Smooth muscle cell (in vitro differentiated cells): ENCODE measurements at regions not wholly inside any gene's neighbourhood (a gene's known extent, or its start where the extent isn't known, plus 50 kb on each side); places are given as distances from the start of the nearest gene placed in this dataset.

ENCODE experiments used
- DNase-seq: peaks from one replicate; lab custom pipeline; 2025; ENCODE audit not compliant: unreplicated experiment; lab: John Stamatoyannopoulos, UW
- H2AFZ ChIP-seq: fragments of 200-600 bp; sonication (generic); 2 replicates; pipeline ENCODE4 v1.6.0; 2016; ENCODE audit warnings: antibody characterized with exemption, low read depth, mild to moderate bottlenecking
- H3F3A ChIP-seq: fragments of 200-600 bp; sonication (generic); 2 replicates; pipeline ENCODE4 v1.6.0; 2017; ENCODE audit warnings: antibody characterized with exemption, low read depth
- H3K27ac ChIP-seq: fragments of 200-600 bp; sonication (generic); 2 replicates; pipeline ENCODE4 v1.5.1; 2016; ENCODE audit warnings: low read depth, mild to moderate bottlenecking
- H3K27me3 ChIP-seq: fragments of 200-600 bp; sonication (generic); 2 replicates; pipeline ENCODE4 v1.6.1; 2016; ENCODE audit warnings: low read depth, mild to moderate bottlenecking
- H3K36me3 ChIP-seq: fragments of 200-600 bp; sonication (generic); 2 replicates; pipeline ENCODE4 v1.5.1; 2016; ENCODE audit warnings: low read depth
- H3K4me1 ChIP-seq: fragments of 200-600 bp; sonication (generic); 2 replicates; pipeline ENCODE4 v1.5.1; 2016; ENCODE audit warnings: low read depth
- H3K4me2 ChIP-seq: fragments of 200-600 bp; sonication (generic); 2 replicates; pipeline ENCODE4 v1.6.0; 2016; ENCODE audit warnings: mild to moderate bottlenecking
- H3K4me3 ChIP-seq: fragments of 200-600 bp; sonication (generic); 2 replicates; pipeline ENCODE4 v1.5.1; 2016; ENCODE audit warnings: mild to moderate bottlenecking
- H3K79me2 ChIP-seq: fragments of 200-600 bp; sonication (generic); 2 replicates; pipeline ENCODE4 v1.6.0; 2016; ENCODE audit warnings: low read depth, mild to moderate bottlenecking
- H3K9ac ChIP-seq: fragments of 200-600 bp; sonication (generic); 2 replicates; pipeline ENCODE4 v1.6.0; 2016; ENCODE audit warnings: low read depth
- H3K9me3 ChIP-seq: fragments of 200-600 bp; sonication (generic); replicated peaks from 2 replicates; pipeline ENCODE4 v1.5.1; 2016; ENCODE audit warnings: low read depth
- H4K20me1 ChIP-seq: fragments of 200-600 bp; sonication (generic); 2 replicates; pipeline ENCODE4 v1.6.0; 2016; ENCODE audit warnings: low read depth
- WGBS: methylation state at CpG from one replicate; pipeline ENCODE4 v1.1.7; 2016; ENCODE audit warnings: low lambda C conversion rate; 5-methylcytosine and 5-hydroxymethylcytosine counted together
- TF ChIP-seq, protein P1 (sequence below): fragments of 200-600 bp; sonication (generic); IDR thresholded peaks from 2 replicates; pipeline ENCODE4 v1.5.1; 2017; ENCODE audit warnings: borderline replicate concordance, mild to moderate bottlenecking, antibody characterized with exemption; ENCODE audit not compliant: insufficient read depth, poor library complexity, severe bottlenecking

DNA sequence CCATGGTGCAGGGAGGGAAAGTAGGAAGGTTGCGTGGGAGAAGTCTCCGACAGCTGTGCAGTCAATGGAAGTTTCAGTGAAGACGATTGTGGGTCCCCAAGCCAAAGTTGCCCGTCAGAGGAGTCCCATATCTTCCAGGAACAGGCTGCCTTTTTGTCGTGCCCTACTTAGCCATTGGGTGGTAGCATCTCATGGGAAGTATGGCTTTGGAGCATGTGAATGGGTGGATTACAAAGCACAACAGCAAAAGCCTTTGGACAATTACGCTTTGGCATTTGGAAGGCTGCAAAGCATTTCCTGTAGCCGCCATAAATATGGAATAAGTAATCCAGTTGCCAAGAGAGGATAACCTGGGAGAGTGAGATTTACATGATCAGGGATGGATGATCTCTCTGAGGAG is 300.7 kb upstream of the BOD1L1 start:
- H3K4me2 ChIP-seq: no peak overlapping the region
- no peaks in the 10 kb centered on the region for H4K20me1 ChIP-seq
- H3K4me1 ChIP-seq: no peaks in the 10 kb centered on the region
- no peaks in the 10 kb centered on the region for H3K27me3 ChIP-seq
- no peaks in the 10 kb centered on the region for H3K9me3 ChIP-seq
- H3K79me2 ChIP-seq: no peaks in the 10 kb centered on the region
- no peak for DNase-seq
- H3K9ac ChIP-seq: no peak overlapping the region
- H2AFZ ChIP-seq: no peak overlapping the region
- TF ChIP-seq, protein P1, sequence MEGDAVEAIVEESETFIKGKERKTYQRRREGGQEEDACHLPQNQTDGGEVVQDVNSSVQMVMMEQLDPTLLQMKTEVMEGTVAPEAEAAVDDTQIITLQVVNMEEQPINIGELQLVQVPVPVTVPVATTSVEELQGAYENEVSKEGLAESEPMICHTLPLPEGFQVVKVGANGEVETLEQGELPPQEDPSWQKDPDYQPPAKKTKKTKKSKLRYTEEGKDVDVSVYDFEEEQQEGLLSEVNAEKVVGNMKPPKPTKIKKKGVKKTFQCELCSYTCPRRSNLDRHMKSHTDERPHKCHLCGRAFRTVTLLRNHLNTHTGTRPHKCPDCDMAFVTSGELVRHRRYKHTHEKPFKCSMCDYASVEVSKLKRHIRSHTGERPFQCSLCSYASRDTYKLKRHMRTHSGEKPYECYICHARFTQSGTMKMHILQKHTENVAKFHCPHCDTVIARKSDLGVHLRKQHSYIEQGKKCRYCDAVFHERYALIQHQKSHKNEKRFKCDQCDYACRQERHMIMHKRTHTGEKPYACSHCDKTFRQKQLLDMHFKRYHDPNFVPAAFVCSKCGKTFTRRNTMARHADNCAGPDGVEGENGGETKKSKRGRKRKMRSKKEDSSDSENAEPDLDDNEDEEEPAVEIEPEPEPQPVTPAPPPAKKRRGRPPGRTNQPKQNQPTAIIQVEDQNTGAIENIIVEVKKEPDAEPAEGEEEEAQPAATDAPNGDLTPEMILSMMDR: no peak
- WGBS: 92% methylated on average over 7 of the region's 7 CpGs
- no peak overlapping the region for H3K27ac ChIP-seq
- no peaks in the 10 kb centered on the region for H3K36me3 ChIP-seq
- no peaks in the 10 kb centered on the region for H3F3A ChIP-seq
- H3K4me3 ChIP-seq: no peak overlapping the region

- DNase-seq: no peak
- H3F3A ChIP-seq: no peaks in the 10 kb centered on the region
- H3K79me2 ChIP-seq: no peaks in the 10 kb centered on the region
- no peak overlapping the region for H2AFZ ChIP-seq
- H3K4me3 ChIP-seq: no peak overlapping the region
- 95% methylated on average over 4 of the region's 4 CpGs for WGBS
- TF ChIP-seq, protein P1: no peak
- no peaks in the 10 kb centered on the region for H3K36me3 ChIP-seq
- no peak overlapping the region for H3K27ac ChIP-seq
- no peaks in the 10 kb centered on the region for H3K9me3 ChIP-seq
- no peak overlapping the region for H3K9ac ChIP-seq
- no peaks in the 10 kb centered on the region for H3K27me3 ChIP-seq
- no peak overlapping the region for H3K4me2 ChIP-seq
- no peaks in the 10 kb centered on the region for H3K4me1 ChIP-seq
- no peaks in the 10 kb centered on the region for H4K20me1 ChIP-seq
Measured at GRCh38 chr4:13930155-13930554, 302.6 kb upstream of the BOD1L1 start.

GRCh38 chr4:13933191-13933590 is 305.7 kb upstream of the BOD1L1 start:
- TF ChIP-seq, protein P1: peak; percentile 32
- Histone ChIP-seq H4K20me1 (no peaks in the 10 kb centered on the region), H3K9me3 (no peaks in the 10 kb centered on the region), H3K9ac (no peak overlapping the region), H3K4me1 (peaks cover 4% of the 10 kb centered on the region), H3K4me2 (no peak overlapping the region), H3K36me3 (no peaks in the 10 kb centered on the region), H3K79me2 (no peaks in the 10 kb centered on the region), H3K27me3 (no peaks in the 10 kb centered on the region), H3K27ac (peak overlapping the region; percentile 59), H3K4me3 (no peak overlapping the region), H2AFZ (no peak overlapping the region), H3F3A (no peaks in the 10 kb centered on the region)
- peak; percentile 8 for DNase-seq
- WGBS: 21% methylated on average over 4 of the region's 4 CpGs

DNA sequence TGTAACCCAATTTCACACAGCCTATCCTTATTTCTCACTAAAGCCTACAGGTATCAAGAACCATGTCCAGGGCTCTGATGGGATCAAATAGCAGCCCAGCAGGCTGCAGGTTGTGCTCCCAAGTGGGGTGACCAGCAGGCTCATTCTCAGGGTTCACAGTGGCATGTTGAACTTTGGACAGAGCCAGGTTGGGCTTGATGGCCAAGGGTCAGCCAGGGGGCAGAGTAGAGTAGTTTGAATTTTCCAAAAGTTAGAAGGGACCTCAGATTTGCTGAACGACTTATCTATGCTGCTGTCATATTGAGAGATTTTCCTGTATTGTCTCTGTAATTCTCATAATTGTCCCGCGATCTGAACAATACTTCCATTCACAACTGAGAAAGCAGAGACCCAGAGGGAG is 310.8 kb upstream of the BOD1L1 start:
- H3K4me2 ChIP-seq: no peak overlapping the region
- H3K4me1 ChIP-seq: peaks cover 4% of the 10 kb centered on the region
- H3K4me3 ChIP-seq: no peak overlapping the region
- DNase-seq: no peak
- no peak overlapping the region for H3K27ac ChIP-seq
- H3K9me3 ChIP-seq: no peaks in the 10 kb centered on the region
- 95% methylated on average over 3 of the region's 3 CpGs for WGBS
- no peaks in the 10 kb centered on the region for H3F3A ChIP-seq
- H2AFZ ChIP-seq: no peak overlapping the region
- no peak overlapping the region for H3K9ac ChIP-seq
- no peaks in the 10 kb centered on the region for H3K36me3 ChIP-seq
- TF ChIP-seq, protein P1: no peak
- H3K27me3 ChIP-seq: no peaks in the 10 kb centered on the region
- H4K20me1 ChIP-seq: no peaks in the 10 kb centered on the region
- H3K79me2 ChIP-seq: no peaks in the 10 kb centered on the region
